ENCODE measurements at regions not wholly inside any gene's neighbourhood (a gene's known extent, or its start where the extent isn't known, plus 50 kb on each side); places are given as distances from the start of the nearest gene placed in this dataset.

DNA sequence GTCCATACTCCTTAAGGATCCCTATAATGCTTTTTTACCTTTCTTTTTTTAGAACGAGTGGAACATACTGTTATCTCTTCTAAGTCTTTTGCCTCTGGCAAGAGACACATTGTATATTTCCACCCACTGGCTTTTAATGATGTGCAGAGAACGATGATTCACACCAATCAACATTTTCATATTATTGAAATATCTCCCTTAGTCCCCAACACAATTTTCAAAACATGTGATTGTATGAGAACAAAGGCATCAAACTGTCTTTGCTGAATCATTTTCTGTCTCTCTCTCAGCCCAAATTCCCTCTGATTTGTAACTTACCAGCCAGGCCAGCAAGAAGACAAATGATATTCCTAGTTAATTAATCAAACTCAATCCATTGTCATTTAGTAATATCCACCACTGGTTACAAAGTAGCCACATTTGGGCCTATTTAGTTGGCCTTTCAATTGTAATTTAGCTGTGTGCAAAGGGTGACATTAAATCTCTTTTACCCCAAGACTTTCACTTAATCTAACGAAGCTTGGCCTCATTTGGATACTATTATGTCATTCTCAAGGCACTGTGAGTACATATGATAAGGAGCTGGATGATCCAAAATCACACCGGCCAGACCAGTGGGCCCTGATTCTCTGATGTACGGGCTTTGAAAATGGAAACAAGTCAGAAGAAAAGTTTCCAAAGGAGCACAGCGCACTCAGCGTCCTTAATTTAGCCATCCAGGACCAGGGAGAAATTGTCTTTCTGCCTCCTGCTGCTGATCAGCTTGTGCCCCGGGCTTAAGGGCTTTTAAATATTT lies 185.1 kb downstream of the SCG2 start:
- intact Hi-C loops (cut with DNase I; ENCODE audit: low total_unique reads) (no loop called here), in situ Hi-C loops (cut with MboI; ENCODE audit: low sequenced_read_pairs in 4 of 4) (no loop called here)
- Histone ChIP-seq H3K4me3 (no peak overlapping the region), H3K27me3 (no peaks in the 10 kb centered on the region), H3K9me3 (no peaks in the 10 kb centered on the region), H3K36me3 (no peaks in the 10 kb centered on the region), H3K27ac (no peak overlapping the region), H3K4me1 (no peaks in the 10 kb centered on the region)
- ATAC-seq (no peak), DNase-seq (no peak)
- TF ChIP-seq POLR2A (IDR thresholded peaks at IDR 0.05): no peak
- TF ChIP-seq, protein P1, sequence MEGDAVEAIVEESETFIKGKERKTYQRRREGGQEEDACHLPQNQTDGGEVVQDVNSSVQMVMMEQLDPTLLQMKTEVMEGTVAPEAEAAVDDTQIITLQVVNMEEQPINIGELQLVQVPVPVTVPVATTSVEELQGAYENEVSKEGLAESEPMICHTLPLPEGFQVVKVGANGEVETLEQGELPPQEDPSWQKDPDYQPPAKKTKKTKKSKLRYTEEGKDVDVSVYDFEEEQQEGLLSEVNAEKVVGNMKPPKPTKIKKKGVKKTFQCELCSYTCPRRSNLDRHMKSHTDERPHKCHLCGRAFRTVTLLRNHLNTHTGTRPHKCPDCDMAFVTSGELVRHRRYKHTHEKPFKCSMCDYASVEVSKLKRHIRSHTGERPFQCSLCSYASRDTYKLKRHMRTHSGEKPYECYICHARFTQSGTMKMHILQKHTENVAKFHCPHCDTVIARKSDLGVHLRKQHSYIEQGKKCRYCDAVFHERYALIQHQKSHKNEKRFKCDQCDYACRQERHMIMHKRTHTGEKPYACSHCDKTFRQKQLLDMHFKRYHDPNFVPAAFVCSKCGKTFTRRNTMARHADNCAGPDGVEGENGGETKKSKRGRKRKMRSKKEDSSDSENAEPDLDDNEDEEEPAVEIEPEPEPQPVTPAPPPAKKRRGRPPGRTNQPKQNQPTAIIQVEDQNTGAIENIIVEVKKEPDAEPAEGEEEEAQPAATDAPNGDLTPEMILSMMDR (IDR thresholded peaks at IDR 0.05 in 4 of 5, conservative IDR thresholded peaks at IDR 0.05 in 1 of 5): no peak

DNA sequence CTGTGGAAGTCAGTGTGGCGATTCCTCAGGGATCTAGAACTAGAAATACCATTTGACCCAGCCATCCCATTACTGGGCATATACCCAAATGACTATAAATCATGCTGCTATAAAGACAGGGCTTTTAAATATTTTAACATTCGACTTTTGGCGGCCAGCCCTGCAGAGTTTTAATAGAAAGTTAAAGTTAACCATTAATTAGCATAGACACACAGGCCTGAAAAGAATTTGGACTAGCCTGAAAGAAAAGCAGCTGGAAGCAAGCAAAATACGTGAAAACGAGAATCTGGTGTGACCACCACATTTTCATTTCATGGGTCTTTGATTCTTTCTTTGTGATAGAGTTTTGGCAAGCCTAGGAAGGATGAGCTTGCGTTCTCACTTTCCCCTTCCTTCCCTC lies 184.0 kb downstream of the SCG2 start:
- intact Hi-C loops (cut with DNase I; ENCODE audit: low total_unique reads): no loop called here
- Histone ChIP-seq H3K9me3 (no peaks in the 10 kb centered on the region), H3K4me3 (no peak overlapping the region), H3K27me3 (no peaks in the 10 kb centered on the region), H3K36me3 (no peaks in the 10 kb centered on the region), H3K4me1 (no peaks in the 10 kb centered on the region), H3K27ac (no peak overlapping the region)
- ATAC-seq (no peak), DNase-seq (no peak)
- TF ChIP-seq, protein P1 (IDR thresholded peaks at IDR 0.05 in 4 of 5, conservative IDR thresholded peaks at IDR 0.05 in 1 of 5): no peak
- TF ChIP-seq POLR2A (IDR thresholded peaks at IDR 0.05): no peak
- in situ Hi-C loops (cut with MboI; ENCODE audit: low sequenced_read_pairs in 4 of 4): no loop called here

DNA sequence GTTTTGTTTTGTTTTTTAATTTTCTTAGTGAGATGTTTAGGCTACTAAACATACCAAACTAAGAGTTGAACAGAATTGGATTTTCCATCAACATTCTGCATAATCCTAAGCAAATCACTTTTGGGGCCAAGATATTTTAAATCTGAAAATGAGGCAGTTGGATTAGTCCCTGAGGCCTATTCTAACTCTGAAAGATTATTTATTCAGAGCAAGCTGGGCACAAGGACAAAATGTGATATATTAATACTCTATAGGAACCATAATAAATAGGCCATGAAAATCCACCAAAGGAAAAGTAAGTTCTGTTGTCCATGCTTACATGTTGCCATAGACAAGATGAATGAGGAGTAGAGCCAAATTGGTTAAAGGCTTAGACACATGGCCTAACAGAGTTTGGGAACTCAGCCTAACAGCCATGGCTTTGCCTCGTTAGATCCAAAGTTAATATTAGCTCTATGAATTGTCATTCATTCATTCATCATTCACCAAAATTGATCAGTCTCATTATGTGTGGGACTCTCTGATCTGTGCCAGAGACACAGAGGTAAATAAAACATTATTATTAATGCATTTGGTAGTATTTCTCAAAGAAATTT lies 183.5 kb downstream of the SCG2 start:
- intact Hi-C loops (cut with DNase I; ENCODE audit: low total_unique reads) (no loop called here), in situ Hi-C loops (cut with MboI; ENCODE audit: low sequenced_read_pairs in 4 of 4) (no loop called here)
- H3K4me3 ChIP-seq: no peak overlapping the region
- no peak for DNase-seq
- H3K27me3 ChIP-seq: no peaks in the 10 kb centered on the region
- H3K4me1 ChIP-seq: no peaks in the 10 kb centered on the region
- no peaks in the 10 kb centered on the region for H3K9me3 ChIP-seq
- TF ChIP-seq, protein P1 (IDR thresholded peaks at IDR 0.05 in 4 of 5, conservative IDR thresholded peaks at IDR 0.05 in 1 of 5): no peak
- no peak for TF ChIP-seq POLR2A (IDR thresholded peaks at IDR 0.05)
- H3K27ac ChIP-seq: no peak overlapping the region
- no peak for ATAC-seq
- H3K36me3 ChIP-seq: no peaks in the 10 kb centered on the region

DNA sequence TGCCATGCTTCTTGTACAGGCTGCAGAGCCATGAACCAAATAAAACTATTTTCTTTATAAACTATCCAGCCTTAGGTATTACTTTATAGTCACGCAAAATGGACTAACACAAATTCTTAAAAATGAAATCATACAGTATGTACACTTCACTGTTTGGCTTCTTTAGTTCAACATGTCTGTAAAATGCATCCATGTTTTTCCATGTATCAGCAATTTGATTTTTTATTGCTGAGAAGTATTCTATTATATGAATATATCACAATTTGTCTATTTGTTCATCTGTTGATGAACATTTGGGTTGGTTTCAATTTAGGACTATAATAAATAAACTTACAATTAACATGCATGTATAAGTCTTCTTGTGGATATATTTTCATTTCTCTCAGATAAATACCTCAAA lies 182.1 kb downstream of the SCG2 start:
- no peak overlapping the region for H3K27ac ChIP-seq
- in situ Hi-C loops (cut with MboI; ENCODE audit: low sequenced_read_pairs in 4 of 4) (no loop called here), intact Hi-C loops (cut with DNase I; ENCODE audit: low total_unique reads) (no loop called here)
- no peaks in the 10 kb centered on the region for H3K9me3 ChIP-seq
- no peak for TF ChIP-seq POLR2A (IDR thresholded peaks at IDR 0.05)
- TF ChIP-seq, protein P1 (IDR thresholded peaks at IDR 0.05 in 4 of 5, conservative IDR thresholded peaks at IDR 0.05 in 1 of 5): no peak
- ATAC-seq: no peak
- no peak overlapping the region for H3K4me3 ChIP-seq
- no peaks in the 10 kb centered on the region for H3K4me1 ChIP-seq
- DNase-seq: no peak
- H3K36me3 ChIP-seq: no peaks in the 10 kb centered on the region
- H3K27me3 ChIP-seq: no peaks in the 10 kb centered on the region

Data from gastrocnemius medialis (tissue), 4 donors.